Astrocyte (in vitro differentiated cells and primary cell): ENCODE measurements at regions not wholly inside any gene's neighbourhood (a gene's known extent, or its start where the extent isn't known, plus 50 kb on each side); places are given as distances from the start of the nearest gene placed in this dataset.

ENCODE experiments used
- DNase-seq: peaks from one replicate; pipeline ENCODE4 v3.0.0-alpha.2; 2010; ENCODE audit warnings: low read depth
- FAIRE-seq: peaks from 2 replicates; lab custom pipeline; 2011; peaks lifted over from hg19 to GRCh38; lab: Jason Lieb, UNC
- H2AFZ ChIP-seq: 2 replicates; pipeline ENCODE4 v1.6.0; 2012; ENCODE audit warnings: low read depth, low read length, inconsistent platforms
- H3K27ac ChIP-seq: 2 replicates; pipeline ENCODE4 v1.5.1; 2011; ENCODE audit warnings: low read depth, low read length, inconsistent platforms
- H3K27me3 ChIP-seq: 2 replicates; pipeline ENCODE4 v1.6.0; 2011; ENCODE audit warnings: low read length, inconsistent platforms; ENCODE audit not compliant: insufficient read depth
- H3K36me3 ChIP-seq: 2 replicates; pipeline ENCODE4 v1.5.1; 2011; ENCODE audit warnings: low read length, inconsistent platforms; ENCODE audit not compliant: insufficient read depth
- H3K4me1 ChIP-seq: 2 replicates; pipeline ENCODE4 v1.5.1; 2011; ENCODE audit warnings: low read length, inconsistent platforms; ENCODE audit not compliant: insufficient read depth
- H3K4me2 ChIP-seq: 2 replicates; pipeline ENCODE4 v1.6.0; 2012; ENCODE audit warnings: low read length, inconsistent platforms
- H3K4me3 ChIP-seq: 2 replicates; pipeline ENCODE4 v1.5.1; 2011; ENCODE audit warnings: low read depth, mild to moderate bottlenecking, low read length, inconsistent platforms; ENCODE audit not compliant: insufficient read depth
- H3K79me2 ChIP-seq: 2 replicates; pipeline ENCODE4 v1.6.0; 2012; ENCODE audit warnings: mild to moderate bottlenecking, low read length, inconsistent platforms; ENCODE audit not compliant: insufficient read depth
- H3K9ac ChIP-seq: 2 replicates; pipeline ENCODE4 v1.6.0; 2012; ENCODE audit warnings: mild to moderate bottlenecking, low read length, inconsistent platforms
- H3K9me3 ChIP-seq: 2 replicates; pipeline ENCODE4 v1.5.1; 2012; ENCODE audit warnings: low read depth, mild to moderate bottlenecking, low read length, inconsistent platforms; ENCODE audit not compliant: insufficient read depth
- H4K20me1 ChIP-seq: 2 replicates; pipeline ENCODE4 v1.6.0; 2012; ENCODE audit warnings: low read length, inconsistent platforms; ENCODE audit not compliant: insufficient read depth
- H3K27ac Mint-ChIP-seq: one replicate; pipeline ENCODE4 v1.8.0; 2021; ENCODE audit warnings: mild to moderate bottlenecking, mixed read lengths; ENCODE audit not compliant: unreplicated experiment
- H3K27me3 Mint-ChIP-seq: one replicate; pipeline ENCODE4 v1.8.0; 2021; ENCODE audit warnings: low read depth, mixed read lengths; ENCODE audit not compliant: unreplicated experiment
- H3K36me3 Mint-ChIP-seq: one replicate; pipeline ENCODE4 v1.8.0; 2021; ENCODE audit warnings: low read depth, mixed read lengths; ENCODE audit not compliant: unreplicated experiment
- H3K4me1 Mint-ChIP-seq: one replicate; pipeline ENCODE4 v1.8.0; 2021; ENCODE audit warnings: low read depth, mixed read lengths; ENCODE audit not compliant: unreplicated experiment
- H3K4me3 Mint-ChIP-seq: one replicate; pipeline ENCODE4 v1.8.0; 2021; ENCODE audit warnings: mild to moderate bottlenecking, moderate library complexity, mixed read lengths; ENCODE audit not compliant: unreplicated experiment
- H3K9me3 Mint-ChIP-seq: one replicate; pipeline ENCODE4 v1.8.0; 2021; ENCODE audit warnings: mild to moderate bottlenecking, mixed read lengths; ENCODE audit not compliant: unreplicated experiment
- CTCF ChIP-seq: IDR thresholded peaks from 2 replicates; pipeline ENCODE4 v1.5.1; 2011; ENCODE audit warnings: low read depth, mild to moderate bottlenecking, inconsistent platforms, low read length, moderate library complexity; ENCODE audit not compliant: insufficient read depth
- EZH2 ChIP-seq: IDR thresholded peaks from 2 replicates; pipeline ENCODE4 v1.6.1; 2012; ENCODE audit warnings: mild to moderate bottlenecking, low read length, inconsistent platforms; ENCODE audit not compliant: insufficient read depth

GRCh38 chr16:63735456-63735855 is 1386.4 kb downstream of the CDH11 start:
- H3K36me3 ChIP-seq = no peaks in the 10 kb centered on the region
- no peak overlapping the region for H3K9ac ChIP-seq
- no peak for DNase-seq
- no peak overlapping the region for H3K4me2 ChIP-seq
- H3K27ac ChIP-seq = no peak overlapping the region
- no peaks in the 10 kb centered on the region for H3K27me3 ChIP-seq
- Mint-ChIP-seq H3K4me3 (no peak overlapping the region), H3K27me3 (no peaks in the 10 kb centered on the region), H3K4me1 (peaks cover 8% of the 10 kb centered on the region), H3K27ac (no peak overlapping the region), H3K36me3 (no peaks in the 10 kb centered on the region), H3K9me3 (no peaks in the 10 kb centered on the region)
- no peak overlapping the region for H3K4me3 ChIP-seq
- no peak for TF ChIP-seq CTCF
- TF ChIP-seq EZH2 = no peak
- no peak for FAIRE-seq
- no peaks in the 10 kb centered on the region for H3K4me1 ChIP-seq
- no peak overlapping the region for H2AFZ ChIP-seq
- H4K20me1 ChIP-seq = no peaks in the 10 kb centered on the region
- H3K79me2 ChIP-seq = no peaks in the 10 kb centered on the region
- H3K9me3 ChIP-seq = no peaks in the 10 kb centered on the region

GRCh38 chr16:63720848-63721247 is 1401.0 kb downstream of the CDH11 start:
- Mint-ChIP-seq H3K4me3 (no peak overlapping the region), H3K36me3 (no peaks in the 10 kb centered on the region), H3K9me3 (no peaks in the 10 kb centered on the region), H3K27ac (no peak overlapping the region), H3K4me1 (no peaks in the 10 kb centered on the region), H3K27me3 (no peaks in the 10 kb centered on the region)
- H3K9ac ChIP-seq = no peak overlapping the region
- H3K36me3 ChIP-seq = no peaks in the 10 kb centered on the region
- no peak for DNase-seq
- no peak overlapping the region for H3K4me2 ChIP-seq
- H3K9me3 ChIP-seq = no peaks in the 10 kb centered on the region
- FAIRE-seq = no peak
- H3K79me2 ChIP-seq = no peaks in the 10 kb centered on the region
- H2AFZ ChIP-seq = no peak overlapping the region
- no peaks in the 10 kb centered on the region for H3K27me3 ChIP-seq
- H4K20me1 ChIP-seq = no peaks in the 10 kb centered on the region
- no peak overlapping the region for H3K27ac ChIP-seq
- no peaks in the 10 kb centered on the region for H3K4me1 ChIP-seq
- H3K4me3 ChIP-seq = no peak overlapping the region
- no peak for TF ChIP-seq CTCF
- TF ChIP-seq EZH2 = no peak

- Mint-ChIP-seq H3K9me3 (no peaks in the 10 kb centered on the region), H3K27ac (no peak overlapping the region), H3K36me3 (no peaks in the 10 kb centered on the region), H3K4me3 (no peak overlapping the region), H3K4me1 (no peaks in the 10 kb centered on the region), H3K27me3 (no peaks in the 10 kb centered on the region)
- Histone ChIP-seq H3K4me3 (no peak overlapping the region), H3K79me2 (no peaks in the 10 kb centered on the region), H3K27me3 (no peaks in the 10 kb centered on the region), H3K9ac (no peak overlapping the region), H3K9me3 (no peaks in the 10 kb centered on the region), H3K27ac (no peak overlapping the region), H3K4me2 (no peak overlapping the region), H3K4me1 (no peaks in the 10 kb centered on the region), H4K20me1 (no peaks in the 10 kb centered on the region), H2AFZ (no peak overlapping the region), H3K36me3 (no peaks in the 10 kb centered on the region)
- no peak for DNase-seq
- FAIRE-seq = no peak
- TF ChIP-seq EZH2 (no peak), CTCF (no peak)
Measured at GRCh38 chr16:63719926-63720325, 1401.9 kb downstream of the CDH11 start.
